Stimulated activated CD4-positive, alpha-beta T cell treated with anti-CD3 and anti-CD28 coated beads, Interleukin-1b, Interleukin-23, amount 100 ng/mL, for 24 hours (primary cell): ENCODE measurements at regions not wholly inside any gene's neighbourhood (a gene's known extent, or its start where the extent isn't known, plus 50 kb on each side); places are given as distances from the start of the nearest gene placed in this dataset.

Source experiments
- DNase-seq, 4 experiments: peaks; one replicate each; pipeline ENCODE4 v3.0.0-alpha.2; 2020; ENCODE audit warnings: low read depth in 4 of 4, low spot score in 1 of 4

DNA sequence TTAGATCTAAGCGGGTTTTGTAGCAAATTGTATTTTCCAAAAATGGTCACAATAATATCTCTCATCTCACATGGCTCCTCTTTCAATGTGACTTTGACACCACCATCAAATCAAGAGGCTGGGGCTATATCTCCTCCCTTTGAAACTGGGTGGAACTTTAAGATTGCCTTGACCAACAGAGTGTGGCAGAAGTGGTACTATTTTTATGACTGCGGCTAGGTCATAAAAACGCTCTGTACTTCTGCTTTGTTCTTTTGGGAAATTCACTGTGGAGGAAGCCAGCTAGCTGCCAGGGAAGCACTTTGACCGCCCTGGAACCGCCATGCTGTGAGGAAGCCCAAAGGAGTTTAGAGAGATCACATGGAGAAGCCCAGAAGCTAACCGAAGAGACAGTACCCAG, 50.7 kb upstream of the ACOT11 start:
- no peak for DNase-seq

DNA sequence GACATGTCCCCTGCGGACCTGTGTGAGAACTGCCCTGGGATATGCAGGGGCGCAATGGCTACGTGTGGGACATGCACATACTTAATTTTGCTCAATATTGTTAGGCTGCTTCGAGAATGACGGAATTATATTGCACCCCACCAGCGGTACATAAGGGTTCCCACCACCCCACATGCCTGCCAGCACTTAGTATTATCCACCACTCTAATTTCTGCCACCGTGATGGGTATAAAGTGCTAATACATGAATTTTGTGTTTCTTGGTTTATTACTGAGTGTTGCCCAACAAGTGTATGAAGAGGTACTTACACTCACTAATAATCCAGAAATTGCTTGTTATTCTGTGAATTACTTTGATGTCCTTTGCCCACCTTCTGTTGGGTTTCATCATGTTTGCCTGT, 52.1 kb upstream of the ACOT11 start:
- DNase-seq: no peak

GRCh38 chr1:54493608-54494007, 54.4 kb upstream of the ACOT11 start:
- DNase-seq: no peak

GRCh38 chr1:54490361-54491248, 57.4 kb upstream of the ACOT11 start:
- DNase-seq: no peak

- no peak for DNase-seq
These were observed 58.3 kb upstream of the ACOT11 start for GRCh38 chr1:54489627-54490250.

DNA sequence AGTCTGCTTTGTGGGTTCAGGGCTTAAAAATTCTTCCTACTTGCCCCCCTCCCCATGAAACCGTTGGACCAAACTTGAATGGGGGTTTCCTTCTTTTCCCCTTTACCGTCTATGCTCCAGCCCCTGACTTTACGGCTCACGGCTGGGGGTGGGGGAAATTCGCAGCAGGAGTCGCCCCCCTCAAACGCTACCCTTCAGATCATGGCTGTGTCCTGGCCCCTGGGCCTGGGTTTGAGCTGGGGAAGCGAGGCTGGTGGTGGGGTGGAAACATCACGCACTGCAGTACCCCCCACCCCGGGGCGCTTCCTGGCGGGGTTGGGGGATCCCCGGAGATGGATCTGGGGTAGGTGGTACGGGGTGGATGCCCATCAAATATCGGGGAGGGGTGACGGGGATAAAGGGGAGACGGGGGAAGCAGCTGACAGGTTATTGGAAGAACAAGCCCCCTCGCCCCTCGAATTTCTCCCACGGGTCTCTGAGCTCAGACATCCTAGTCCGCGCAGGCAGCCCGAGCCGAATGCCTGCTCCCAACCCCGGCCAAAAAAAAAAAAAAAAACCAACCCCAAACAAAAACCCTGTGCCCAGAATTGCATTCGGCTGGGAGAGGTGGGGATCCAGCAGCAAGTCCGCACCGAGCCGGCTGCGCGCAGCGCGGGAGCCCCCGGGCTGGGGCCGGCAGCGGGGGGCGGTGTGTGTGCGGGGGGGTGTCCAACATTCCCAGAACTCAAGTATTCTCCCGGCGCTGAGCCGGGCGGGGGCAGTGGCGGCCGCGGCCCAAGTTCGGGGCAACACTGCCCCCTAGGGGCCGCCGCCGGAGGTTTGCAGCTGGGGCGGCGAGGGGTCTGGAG, 59.0 kb upstream of the ACOT11 start:
- DNase-seq: peak; percentile 43 to 55 (median 48)

DNA sequence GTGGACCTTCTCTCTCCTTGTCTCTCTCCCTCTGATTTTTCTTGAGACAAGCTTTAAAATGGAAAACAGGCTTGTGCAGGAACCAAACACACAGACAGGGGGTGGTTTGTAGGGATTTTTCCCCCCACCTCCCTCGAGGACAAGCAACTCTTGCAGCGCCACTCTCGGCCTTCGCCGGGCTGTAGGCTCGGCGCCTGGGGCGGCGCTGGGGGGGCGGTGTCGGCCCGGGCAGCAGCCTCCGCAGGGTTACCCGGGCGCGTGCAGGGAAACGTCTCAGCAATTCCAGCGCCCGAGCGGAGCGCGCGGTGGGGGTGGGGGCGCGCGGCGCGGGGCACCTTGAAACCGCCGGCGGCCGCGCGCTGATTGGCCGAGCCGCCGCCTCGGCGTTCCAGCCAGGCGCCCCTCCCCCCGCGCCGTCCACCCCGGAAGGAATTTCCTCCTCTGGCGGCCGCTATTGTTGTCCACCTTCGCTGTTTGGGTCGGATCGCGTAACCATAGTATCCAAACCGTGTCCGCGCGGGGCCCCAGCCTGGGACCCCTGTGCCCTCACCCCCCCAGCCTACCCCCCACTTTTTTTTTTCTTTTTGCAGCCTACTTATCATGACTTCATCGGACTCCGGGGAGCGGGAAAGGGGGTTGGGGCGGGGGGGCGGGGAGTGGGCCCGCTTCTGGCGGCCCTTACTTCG, 59.8 kb upstream of the ACOT11 start:
- peak; percentile 35 to 70 (median 54) for DNase-seq

- no peak for DNase-seq
These were observed 60.4 kb upstream of the ACOT11 start for GRCh38 chr1:54487571-54488050.

DNA sequence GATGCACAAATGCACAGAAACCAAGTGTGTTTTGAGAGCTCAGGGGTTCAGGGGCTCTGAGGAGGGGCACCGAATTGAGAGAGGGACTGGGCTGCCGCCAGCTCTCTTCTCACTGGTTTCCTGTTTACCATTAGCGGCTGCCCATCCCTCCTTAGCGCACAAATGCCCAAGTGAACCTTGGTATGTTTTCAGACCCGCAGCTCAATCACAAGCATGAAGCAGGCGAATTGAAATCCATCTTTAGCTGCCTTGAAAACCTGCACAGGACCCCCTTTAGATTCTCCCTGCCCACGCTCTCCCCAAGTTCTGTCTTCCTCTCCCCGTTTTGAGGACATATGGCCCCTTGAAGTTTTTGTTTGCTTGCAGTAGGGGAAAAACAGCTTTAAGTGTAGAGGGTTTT, 61.1 kb upstream of the ACOT11 start:
- DNase-seq: no peak

- DNase-seq: no peak
These were observed 62.6 kb upstream of the ACOT11 start for GRCh38 chr1:54485416-54485815.

DNA sequence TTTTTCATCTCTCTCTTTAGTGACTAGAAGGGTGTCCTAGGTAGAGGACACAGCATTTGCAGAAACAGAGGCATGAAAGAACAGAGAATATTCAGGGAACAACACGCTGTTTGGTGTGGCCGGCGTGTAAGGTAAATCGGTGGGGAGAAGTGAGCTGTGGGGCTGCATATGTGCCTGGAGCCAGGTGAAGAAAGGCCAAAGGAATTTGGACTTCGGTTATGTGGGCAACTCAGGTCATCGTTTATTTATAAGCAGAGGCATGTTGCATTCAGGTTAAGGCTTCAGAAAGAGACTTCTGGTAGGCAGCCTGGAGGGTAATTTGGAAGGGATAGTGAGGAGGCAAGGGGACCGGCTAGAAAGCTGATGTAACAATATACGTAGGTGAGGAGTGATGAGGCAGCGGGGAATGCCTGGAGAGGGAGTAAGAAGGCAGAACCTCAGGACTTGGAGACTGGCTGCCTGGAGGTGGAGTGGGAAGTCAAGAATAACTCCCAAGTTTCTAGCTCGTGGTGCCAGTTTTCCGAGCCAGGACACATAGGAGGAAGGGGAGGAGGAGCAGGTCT, 64.1 kb upstream of the ACOT11 start:
- DNase-seq: no peak

GRCh38 chr1:54481201-54481884, 66.7 kb upstream of the ACOT11 start:
- no peak for DNase-seq

- DNase-seq: no peak
These were observed 67.5 kb upstream of the ACOT11 start for GRCh38 chr1:54480525-54480848.

DNA sequence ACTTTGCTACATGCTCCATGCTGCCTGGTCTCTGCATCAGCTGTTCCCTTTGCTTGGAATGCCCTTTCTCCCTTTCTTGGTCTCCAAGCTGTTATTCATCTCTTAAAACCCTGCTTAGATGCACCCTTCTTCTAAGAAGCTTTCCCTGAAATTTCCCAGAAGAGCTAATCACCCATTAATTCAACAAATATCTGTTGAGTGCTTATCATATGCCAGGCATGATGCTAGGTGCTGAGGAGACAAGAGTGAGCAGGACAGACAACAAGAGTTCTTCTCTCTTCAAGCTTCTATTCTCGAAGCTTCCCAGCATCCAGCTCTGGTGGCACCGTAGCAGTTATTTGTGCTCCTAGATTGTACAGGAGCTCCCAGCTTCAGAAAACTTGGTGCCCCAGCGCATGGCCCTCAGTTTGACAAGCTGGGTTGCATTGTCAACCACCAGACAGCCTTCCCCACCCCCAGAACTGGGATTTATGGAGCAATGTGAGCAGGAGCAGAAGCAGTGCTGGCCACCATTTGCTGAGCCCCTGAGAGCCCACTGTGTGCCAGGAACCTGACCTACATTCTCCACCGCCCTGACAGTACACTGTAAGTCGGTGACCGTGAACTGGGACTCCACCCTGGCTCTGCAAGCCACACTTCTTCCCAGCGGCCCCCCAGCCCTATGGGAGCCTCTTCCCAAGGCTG, 68.0 kb upstream of the ACOT11 start:
- no peak for DNase-seq

DNA sequence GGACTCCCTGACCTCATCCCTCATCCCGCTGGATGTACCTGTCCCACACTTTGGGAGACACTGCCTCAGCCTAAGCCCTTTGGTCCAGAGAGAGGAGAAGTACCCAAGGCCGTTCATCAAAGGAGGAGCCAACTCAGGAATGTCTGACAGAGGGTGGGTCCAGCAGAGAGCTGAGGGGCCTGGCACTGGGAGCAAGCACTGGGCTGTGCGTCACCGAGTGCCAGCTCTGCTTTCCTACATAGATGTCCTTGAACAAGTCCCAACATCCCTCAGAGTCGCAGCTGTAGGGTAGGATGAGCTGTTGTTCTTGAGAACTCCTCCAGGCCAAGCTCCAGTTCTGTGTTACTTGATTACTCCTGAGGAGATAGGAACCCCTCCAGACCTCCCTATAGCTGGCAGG, 68.8 kb upstream of the ACOT11 start:
- no peak for DNase-seq

- no peak for DNase-seq
These were observed 70.9 kb upstream of the ACOT11 start for GRCh38 chr1:54477153-54477561.

DNA sequence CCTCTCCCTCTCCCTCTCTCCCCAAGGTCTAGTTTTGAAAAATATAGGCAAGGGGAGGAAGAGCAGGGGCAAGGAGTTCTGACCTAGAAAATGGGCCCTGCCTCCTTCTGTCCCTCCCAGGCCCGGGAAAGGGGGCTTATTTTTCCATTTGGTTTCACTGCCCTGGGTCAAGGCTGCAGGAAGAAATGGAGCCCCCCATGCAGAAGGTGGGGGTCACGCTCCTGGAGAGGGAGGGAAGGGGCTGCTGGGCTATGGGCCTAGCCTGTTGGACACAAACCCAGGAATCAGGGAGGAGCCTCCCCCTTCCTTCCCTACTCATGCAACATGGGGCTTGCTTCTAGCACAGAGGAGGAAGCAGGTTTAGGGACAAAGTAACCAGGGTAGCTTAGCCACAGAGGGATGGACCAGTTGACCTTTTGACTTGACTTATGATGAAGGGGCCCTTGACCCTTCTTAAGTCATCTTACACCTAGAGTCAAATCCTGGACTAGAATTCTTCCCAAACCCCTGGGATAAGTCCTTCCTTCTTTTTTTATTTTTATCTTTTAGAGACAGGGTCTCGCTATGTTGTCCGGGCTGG, 70.4 kb upstream of the SSBP3 start:
- DNase-seq: no peak

- DNase-seq: no peak
These were observed 69.8 kb upstream of the SSBP3 start for GRCh38 chr1:54475946-54476516.

GRCh38 chr1:54475357-54475881, 69.2 kb upstream of the SSBP3 start:
- DNase-seq: no peak
